Panc1 (cell line): ENCODE measurements at regions not wholly inside any gene's neighbourhood (a gene's known extent, or its start where the extent isn't known, plus 50 kb on each side); places are given as distances from the start of the nearest gene placed in this dataset.

Experiments used
- ATAC-seq: fragments of 200-7000 bp; cut with Tn5 transposase; 2 replicates; pipeline ENCODE4 v1.9.1; 2020; ENCODE audit warnings: mild to moderate bottlenecking, moderate library complexity
- BruUV-seq: library from RNA; stranded (reverse); fragments of 400-500 nt; replicated peaks from 2 replicates; lab custom pipeline; 2021; lab: Mats Ljungman, UMichigan
- CTCF ChIA-PET: fragments of 300-600 bp; sonication (Branson Sonifier 250); formaldehyde crosslinking; loops from one replicate; lab custom pipeline; 2022; ENCODE audit warnings: antibody characterized with exemption; lab: Charles Lee
- POLR2A ChIA-PET: fragments of 300-600 bp; sonication (Branson Sonifier 250); formaldehyde crosslinking; loops from one replicate; lab custom pipeline; 2022; ENCODE audit warnings: antibody characterized with exemption; lab: Charles Lee
- DNase-seq: peaks from one replicate; pipeline ENCODE4 v3.0.0-alpha.2; 2010; ENCODE audit warnings: low read depth, low spot score
- H3K27ac ChIP-seq: 2 replicates; pipeline ENCODE4 v1.5.1; 2011; ENCODE audit warnings: mild to moderate bottlenecking, low read length, inconsistent platforms
- H3K27me3 ChIP-seq: fragments of 200-500 bp; sonication (Bioruptor generic); 2 replicates; pipeline ENCODE4 v1.6.0; 2014; ENCODE audit warnings: low read length, inconsistent platforms; ENCODE audit not compliant: control insufficient read depth, insufficient read depth
- H3K36me3 ChIP-seq: fragments of 200-500 bp; sonication (Bioruptor generic); 2 replicates; pipeline ENCODE4 v1.5.1; 2014; ENCODE audit warnings: inconsistent platforms, mild to moderate bottlenecking, low read length, moderate library complexity; ENCODE audit not compliant: control insufficient read depth, insufficient read depth
- H3K4me1 ChIP-seq: 2 replicates; pipeline ENCODE4 v1.5.1; 2011; ENCODE audit warnings: inconsistent platforms, mild to moderate bottlenecking, low read length, moderate library complexity; ENCODE audit not compliant: control insufficient read depth, insufficient read depth
- H3K4me3 ChIP-seq, 2 experiments: 2 replicates each; pipeline ENCODE4 v1.5.1; 2011 to 2012; ENCODE audit warnings: low read depth in 2 of 2, low read length in 2 of 2, mild to moderate bottlenecking in 2 of 2, inconsistent platforms in 1 of 2, moderate library complexity in 1 of 2
- H3K9me3 ChIP-seq: fragments of 200-500 bp; sonication (Bioruptor generic); 2 replicates; pipeline ENCODE4 v1.5.1; 2014; ENCODE audit warnings: low read depth, mild to moderate bottlenecking, inconsistent platforms, low read length, moderate library complexity; ENCODE audit not compliant: control insufficient read depth, insufficient read depth
- CTCF ChIP-seq: fragments of 450-650 bp; IDR thresholded peaks from 2 replicates; pipeline ENCODE4 v1.5.1; 2017; ENCODE audit warnings: mild to moderate bottlenecking
- POLR2AphosphoS5 ChIP-seq: IDR thresholded peaks from 2 replicates; pipeline ENCODE4 v1.6.1; 2012; ENCODE audit warnings: mild to moderate bottlenecking, low read depth, low read length, moderate library complexity
- REST ChIP-seq, 2 experiments: IDR thresholded peaks; 2 replicates each; pipeline ENCODE4 v1.6.1; 2011 to 2012; ENCODE audit warnings: low read depth in 2 of 2, control low read depth in 1 of 2, low read length in 1 of 2, mild to moderate bottlenecking in 1 of 2, moderate library complexity in 1 of 2; ENCODE audit not compliant: insufficient read depth in 1 of 2
- SIN3A ChIP-seq: IDR thresholded peaks from 2 replicates; pipeline ENCODE4 v1.6.1; 2012; ENCODE audit warnings: low read depth, mild to moderate bottlenecking, low read length, moderate library complexity, borderline replicate concordance; ENCODE audit not compliant: insufficient read depth
- TCF7L2 ChIP-seq: IDR thresholded peaks from 2 replicates; pipeline ENCODE4 v1.6.1; 2011; ENCODE audit warnings: mild to moderate bottlenecking, low read depth, low read length, inconsistent platforms
- in situ Hi-C: cut with HindIII; loops from 2 replicates; pipeline ENCODE4 v1.10.0; 2016; ENCODE audit warnings: low sequenced_read_pairs, low pct_unique_long_range_greater_than_20kb
- intact Hi-C: fragments of 100-400 bp; cut with micrococcal nuclease; formaldehyde crosslinking; loops from one replicate; pipeline ENCODE4 v1.10.0; 2022; ENCODE audit not compliant: unreplicated experiment

- intact Hi-C loops (no loop called here), in situ Hi-C loops (no loop called here)
These were observed 188.7 kb downstream of the ZNF608 start for GRCh38 chr5:124557761-124558160.

GRCh38 chr5:124554746-124555578 lies 191.5 kb downstream of the ZNF608 start:
- Histone ChIP-seq H3K4me3 (no peak overlapping the region), H3K27me3 (no peaks in the 10 kb centered on the region), H3K27ac (peak overlapping the region; percentile 53; the same call in 1 of the 2 replicates), H3K4me1 (peaks cover 5% of the 10 kb centered on the region), H3K9me3 (no peaks in the 10 kb centered on the region), H3K36me3 (no peaks in the 10 kb centered on the region)
- ChIA-PET CTCF (no interaction called here), POLR2A (no interaction called here)
- intact Hi-C loops (no loop called here), in situ Hi-C loops (no loop called here)
- no peak for DNase-seq
- no peak for TF ChIP-seq CTCF
- TF ChIP-seq TCF7L2, result peak; percentile 90
- no peak for TF ChIP-seq POLR2AphosphoS5
- no peak for TF ChIP-seq SIN3A
- no peak for TF ChIP-seq REST (IDR thresholded peaks at IDR 0.05; ENCODE audit: insufficient read depth in 1 of 2, low read depth in 2 of 2, low read length in 1 of 2)
- BruUV-seq, result no TSS peak
- ATAC-seq, result peak; percentile 30; the same call in 1 of the 2 replicates

More at GRCh38 chr5:124557761-124558160, 188.7 kb downstream of the ZNF608 start:
- no peak overlapping the region for H3K4me3 ChIP-seq
- ChIA-PET POLR2A (no interaction called here), CTCF (no interaction called here)
- ATAC-seq, result no peak
- TF ChIP-seq CTCF, result no peak
- BruUV-seq, result no TSS peak
- no peaks in the 10 kb centered on the region for H3K27me3 ChIP-seq
- H3K4me1 ChIP-seq, result no peaks in the 10 kb centered on the region
- H3K36me3 ChIP-seq, result no peaks in the 10 kb centered on the region
- DNase-seq, result no peak
- no peaks in the 10 kb centered on the region for H3K9me3 ChIP-seq
- peak overlapping the region; percentile 20; the same call in 1 of the 2 replicates for H3K27ac ChIP-seq
